ENCODE measurements at regions not wholly inside any gene's neighbourhood (a gene's known extent, or its start where the extent isn't known, plus 50 kb on each side); places are given as distances from the start of the nearest gene placed in this dataset.

DNA sequence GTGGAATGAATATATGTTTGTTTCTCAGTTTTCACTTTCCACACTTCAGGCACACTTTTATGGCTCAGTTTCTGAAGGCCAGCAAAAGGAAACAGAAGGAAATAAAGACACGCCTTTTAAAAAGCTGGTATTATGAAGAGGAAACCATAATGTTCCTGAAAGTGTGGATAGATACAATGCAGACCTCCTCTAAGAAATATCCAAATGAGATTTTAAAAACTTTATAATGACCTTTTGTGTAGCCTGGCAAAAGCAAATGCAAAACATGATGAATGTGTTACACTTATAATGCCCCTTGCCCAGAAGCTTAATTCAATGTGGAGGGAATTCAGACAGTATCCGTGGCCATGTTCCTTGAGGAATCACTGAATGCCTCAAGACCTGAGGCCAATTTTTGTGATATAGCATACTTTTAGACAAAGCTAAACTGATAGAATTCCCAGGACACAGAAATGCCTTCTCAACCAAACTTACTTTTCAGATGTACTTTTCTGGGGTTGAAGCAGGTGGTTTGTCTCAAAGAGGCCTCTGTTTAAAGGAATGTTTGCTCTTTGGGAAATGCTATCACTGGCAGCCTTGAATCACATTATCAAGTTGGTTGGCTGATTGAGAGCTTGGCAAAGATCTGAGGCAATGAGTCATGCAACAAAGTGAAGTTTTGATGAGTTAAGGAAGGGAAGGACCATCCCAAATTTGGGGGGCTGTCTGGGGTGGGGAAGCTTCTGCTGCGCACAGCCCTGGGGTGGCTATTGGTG is 77.1 kb upstream of the CACNA2D3 start:
- Histone ChIP-seq H3K4me1 (ENCODE audit: control insufficient read depth in 1 of 2, extremely low read depth in 1 of 2, insufficient read depth in 2 of 2, low read length in 2 of 2) (no peaks in the 10 kb centered on the region), H3K27ac (ENCODE audit: low read length) (no peak overlapping the region), H3K9me3 (no peaks in the 10 kb centered on the region), H3K36me3 (ENCODE audit: control insufficient read depth in 2 of 2, extremely low read depth in 1 of 2, insufficient read depth in 1 of 2, low read length in 1 of 2) (no peaks in the 10 kb centered on the region), H3K4me3 (ENCODE audit: control insufficient read depth in 1 of 2, extremely low read depth in 1 of 2, low read length in 1 of 2) (no peak overlapping the region), H3K27me3 (replicated peaks in 1 of 2; ENCODE audit: control insufficient read depth in 2 of 2, extremely low read depth in 1 of 2, insufficient read depth in 2 of 2, low read length in 1 of 2) (no peaks in the 10 kb centered on the region)
- POLR2A ChIA-PET = no interaction called here
- Mint-ChIP-seq H3K36me3 (no peaks in the 10 kb centered on the region), H3K9me3 (no peaks in the 10 kb centered on the region), H3K4me3 (no peak overlapping the region), H3K4me1 (no peaks in the 10 kb centered on the region), H3K27ac (no peak overlapping the region), H3K27me3 (peaks cover 3 to 20% of the 10 kb centered on the region in 2 donors)
- DNase-seq = no peak
- CTCF ChIA-PET = no interaction called here
- WGBS (ENCODE audit: insufficient coverage) = 80% methylated on average over 1 of the region's 3 CpGs
- no peak for ATAC-seq (replicated peaks in 1 of 4)

DNA sequence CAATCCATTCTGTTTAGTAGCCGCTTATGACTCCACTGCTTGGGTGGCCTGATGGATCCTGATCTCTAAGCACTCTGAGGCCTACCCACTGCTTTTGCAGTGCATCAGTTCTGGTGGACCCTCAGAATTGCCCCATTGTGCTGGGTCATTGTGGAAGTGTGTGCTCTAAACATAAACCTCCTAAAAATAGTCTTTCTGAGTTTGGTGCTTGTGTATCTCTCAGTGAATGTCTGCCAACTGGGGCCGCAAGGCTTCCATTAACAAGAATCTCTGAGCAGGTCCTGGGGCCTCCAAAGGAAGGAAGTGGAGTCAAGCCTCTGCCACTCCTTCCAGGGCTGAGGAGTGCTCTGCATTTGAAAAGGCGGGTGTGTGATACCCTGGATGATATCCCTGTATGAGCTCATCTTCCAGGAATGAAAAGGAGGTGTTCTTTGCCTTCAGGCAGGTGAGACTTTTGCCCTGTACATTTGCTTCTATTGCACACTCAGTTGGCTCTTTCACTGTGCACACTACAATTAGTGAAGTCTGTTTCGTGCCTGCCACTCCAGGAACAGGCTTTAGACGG is 80.0 kb upstream of the CACNA2D3 start:
- CTCF ChIA-PET = no interaction called here
- H3K27ac ChIP-seq (ENCODE audit: low read length) = no peak overlapping the region
- no peak overlapping the region for H3K4me3 ChIP-seq (ENCODE audit: control insufficient read depth in 1 of 2, extremely low read depth in 1 of 2, low read length in 1 of 2)
- no peaks in the 10 kb centered on the region for H3K27me3 ChIP-seq (replicated peaks in 1 of 2; ENCODE audit: control insufficient read depth in 2 of 2, extremely low read depth in 1 of 2, insufficient read depth in 2 of 2, low read length in 1 of 2)
- Mint-ChIP-seq H3K4me1 (no peaks in the 10 kb centered on the region), H3K36me3 (no peaks in the 10 kb centered on the region), H3K9me3 (no peaks in the 10 kb centered on the region), H3K4me3 (no peak overlapping the region), H3K27me3 (peaks cover 0 to 20% of the 10 kb centered on the region in 2 donors), H3K27ac (no peak overlapping the region)
- H3K9me3 ChIP-seq = no peaks in the 10 kb centered on the region
- DNase-seq (no peak), ATAC-seq (replicated peaks in 1 of 4) (no peak)
- POLR2A ChIA-PET = no interaction called here
- no peaks in the 10 kb centered on the region for H3K36me3 ChIP-seq (ENCODE audit: control insufficient read depth in 2 of 2, extremely low read depth in 1 of 2, insufficient read depth in 1 of 2, low read length in 1 of 2)
- H3K4me1 ChIP-seq (ENCODE audit: control insufficient read depth in 1 of 2, extremely low read depth in 1 of 2, insufficient read depth in 2 of 2, low read length in 2 of 2) = no peaks in the 10 kb centered on the region
- WGBS (ENCODE audit: insufficient coverage) = 70% methylated on average over 5 of the region's 5 CpGs

DNA sequence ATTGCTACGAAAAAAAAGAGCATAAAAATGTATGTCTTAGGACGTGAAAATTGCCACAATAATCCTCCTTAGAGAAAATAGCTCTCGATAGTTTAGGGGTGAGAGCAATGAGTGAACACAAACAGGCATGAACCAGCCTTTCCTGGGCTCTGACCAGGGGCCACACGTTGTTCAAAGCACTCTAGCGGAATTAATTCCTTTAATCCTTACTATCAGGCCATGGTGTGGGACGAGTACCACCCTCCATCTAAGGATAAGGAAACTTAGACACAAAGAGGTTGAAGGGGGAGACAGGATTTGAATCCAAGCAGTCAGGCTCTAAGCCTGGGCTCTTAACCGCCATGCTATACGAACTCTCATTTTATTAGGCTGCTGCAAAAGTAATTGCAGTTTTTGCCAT is 81.9 kb upstream of the CACNA2D3 start:
- H3K9me3 Mint-ChIP-seq = no peaks in the 10 kb centered on the region
- no peaks in the 10 kb centered on the region for H3K4me1 ChIP-seq (ENCODE audit: control insufficient read depth in 1 of 2, extremely low read depth in 1 of 2, insufficient read depth in 2 of 2, low read length in 2 of 2)
- POLR2A ChIA-PET = no interaction called here
- H3K27me3 Mint-ChIP-seq = peaks cover 0 to 15% of the 10 kb centered on the region in 2 donors
- no peak for ATAC-seq (replicated peaks in 1 of 4)
- no peaks in the 10 kb centered on the region for H3K4me1 Mint-ChIP-seq
- no CpG with 5 or more reads among the region's 8 CpGs for WGBS (ENCODE audit: insufficient coverage)
- no peaks in the 10 kb centered on the region for H3K9me3 ChIP-seq
- H3K36me3 ChIP-seq (ENCODE audit: control insufficient read depth in 2 of 2, extremely low read depth in 1 of 2, insufficient read depth in 1 of 2, low read length in 1 of 2) = no peaks in the 10 kb centered on the region
- H3K27me3 ChIP-seq (replicated peaks in 1 of 2; ENCODE audit: control insufficient read depth in 2 of 2, extremely low read depth in 1 of 2, insufficient read depth in 2 of 2, low read length in 1 of 2) = no peaks in the 10 kb centered on the region
- no peak overlapping the region for H3K27ac Mint-ChIP-seq
- no peak overlapping the region for H3K27ac ChIP-seq (ENCODE audit: low read length)
- CTCF ChIA-PET = no interaction called here
- no peak overlapping the region for H3K4me3 ChIP-seq (ENCODE audit: control insufficient read depth in 1 of 2, extremely low read depth in 1 of 2, low read length in 1 of 2)
- DNase-seq = no peak
- no peak overlapping the region for H3K4me3 Mint-ChIP-seq
- no peaks in the 10 kb centered on the region for H3K36me3 Mint-ChIP-seq

DNA sequence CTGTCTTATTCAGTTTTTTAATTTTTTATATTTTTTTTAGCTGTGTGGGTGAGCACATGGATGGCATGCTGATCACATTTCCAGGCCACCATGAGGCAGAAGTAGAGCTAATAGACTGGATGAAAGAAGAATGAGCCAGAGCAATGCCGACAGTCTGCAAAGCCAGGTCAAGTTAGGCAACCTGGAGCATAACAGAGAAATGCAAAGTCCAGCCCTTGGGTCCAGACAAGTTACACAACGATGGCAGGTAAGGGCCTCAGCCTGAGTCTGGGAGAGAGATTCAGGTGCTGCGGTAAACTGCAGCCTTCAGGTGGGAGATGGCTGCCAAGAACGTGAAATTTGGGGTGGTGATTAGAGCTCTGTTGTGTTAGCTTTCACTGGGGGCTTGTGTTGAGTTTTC is 84.0 kb upstream of the CACNA2D3 start:
- DNase-seq = no peak
- no peaks in the 10 kb centered on the region for H3K4me1 Mint-ChIP-seq
- Histone ChIP-seq H3K4me1 (ENCODE audit: control insufficient read depth in 1 of 2, extremely low read depth in 1 of 2, insufficient read depth in 2 of 2, low read length in 2 of 2) (no peaks in the 10 kb centered on the region), H3K9me3 (no peaks in the 10 kb centered on the region), H3K36me3 (ENCODE audit: control insufficient read depth in 2 of 2, extremely low read depth in 1 of 2, insufficient read depth in 1 of 2, low read length in 1 of 2) (no peaks in the 10 kb centered on the region), H3K27me3 (replicated peaks in 1 of 2; ENCODE audit: control insufficient read depth in 2 of 2, extremely low read depth in 1 of 2, insufficient read depth in 2 of 2, low read length in 1 of 2) (peaks cover 0 to 4% of the 10 kb centered on the region in 2 experiments), H3K4me3 (ENCODE audit: control insufficient read depth in 1 of 2, extremely low read depth in 1 of 2, low read length in 1 of 2) (no peak overlapping the region), H3K27ac (ENCODE audit: low read length) (no peak overlapping the region)
- ChIA-PET CTCF (no interaction called here), POLR2A (no interaction called here)
- H3K27me3 Mint-ChIP-seq = peaks cover 0 to 12% of the 10 kb centered on the region in 2 donors
- no peak overlapping the region for H3K4me3 Mint-ChIP-seq
- ATAC-seq (replicated peaks in 1 of 4) = no peak
- no peak overlapping the region for H3K27ac Mint-ChIP-seq
- 69% methylated on average over 3 of the region's 4 CpGs for WGBS (ENCODE audit: insufficient coverage)
- no peaks in the 10 kb centered on the region for H3K9me3 Mint-ChIP-seq
- H3K36me3 Mint-ChIP-seq = no peaks in the 10 kb centered on the region

DNA sequence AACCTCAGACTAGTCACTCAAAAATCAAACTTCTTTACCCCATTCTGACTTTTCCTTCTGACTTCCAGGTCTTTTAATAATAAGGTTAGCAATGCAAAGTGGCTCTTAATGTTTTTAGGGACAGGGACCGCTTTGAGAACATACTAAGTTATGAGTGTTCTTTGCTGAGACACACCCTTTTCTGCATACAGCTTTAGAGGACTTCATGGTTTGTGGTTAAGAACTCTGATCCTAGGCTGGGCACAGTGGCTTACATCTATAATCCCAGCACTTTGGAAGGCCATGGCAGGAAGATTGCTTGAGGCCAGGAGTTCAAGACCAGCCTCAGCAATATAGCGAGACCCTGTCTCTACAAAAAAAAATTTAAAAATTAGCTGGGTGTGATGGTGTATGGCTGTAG is 85.8 kb upstream of the CACNA2D3 start:
- POLR2A ChIA-PET = no interaction called here
- H3K4me3 Mint-ChIP-seq = no peak overlapping the region
- no peak for ATAC-seq (replicated peaks in 1 of 4)

DNA sequence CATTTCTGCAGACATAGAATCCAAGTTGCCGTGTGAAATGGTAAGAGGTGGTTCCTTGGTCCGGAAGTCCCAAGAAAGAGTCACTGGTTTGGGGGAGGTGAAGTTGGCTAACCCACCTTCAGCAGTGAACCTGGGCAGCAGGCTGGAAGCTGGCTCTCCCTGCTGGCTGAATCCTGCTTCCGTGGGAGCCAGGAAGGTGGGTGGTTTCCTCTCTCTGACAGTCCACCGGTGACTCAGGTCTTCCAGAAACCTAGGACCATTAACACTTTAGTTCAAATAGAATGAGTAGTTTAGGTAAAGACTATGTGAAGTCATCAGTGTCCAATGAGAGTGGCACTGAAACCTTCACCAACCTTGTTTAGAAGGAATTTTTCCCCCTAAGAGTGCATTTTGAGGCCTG is 87.4 kb upstream of the CACNA2D3 start:
- Mint-ChIP-seq H3K27me3 (peaks cover 0 to 5% of the 10 kb centered on the region in 2 donors), H3K27ac (no peak overlapping the region), H3K4me1 (no peaks in the 10 kb centered on the region), H3K36me3 (no peaks in the 10 kb centered on the region), H3K4me3 (no peak overlapping the region), H3K9me3 (no peaks in the 10 kb centered on the region)
- Histone ChIP-seq H3K4me1 (ENCODE audit: control insufficient read depth in 1 of 2, extremely low read depth in 1 of 2, insufficient read depth in 2 of 2, low read length in 2 of 2) (no peaks in the 10 kb centered on the region), H3K27me3 (replicated peaks in 1 of 2; ENCODE audit: control insufficient read depth in 2 of 2, extremely low read depth in 1 of 2, insufficient read depth in 2 of 2, low read length in 1 of 2) (peaks cover 0 to 7% of the 10 kb centered on the region in 2 experiments), H3K9me3 (no peaks in the 10 kb centered on the region), H3K36me3 (ENCODE audit: control insufficient read depth in 2 of 2, extremely low read depth in 1 of 2, insufficient read depth in 1 of 2, low read length in 1 of 2) (no peaks in the 10 kb centered on the region), H3K4me3 (ENCODE audit: control insufficient read depth in 1 of 2, extremely low read depth in 1 of 2, low read length in 1 of 2) (no peak overlapping the region), H3K27ac (ENCODE audit: low read length) (no peak overlapping the region)
- CTCF ChIA-PET = no interaction called here
- DNase-seq (no peak), ATAC-seq (replicated peaks in 1 of 4) (no peak)
- POLR2A ChIA-PET = no interaction called here
- 80% methylated on average over 1 of the region's 4 CpGs for WGBS (ENCODE audit: insufficient coverage)

More for the DNA sequence above, 85.8 kb upstream of the CACNA2D3 start:
- H3K4me3 ChIP-seq (ENCODE audit: control insufficient read depth in 1 of 2, extremely low read depth in 1 of 2, low read length in 1 of 2) = no peak overlapping the region
- peaks cover 0 to 7% of the 10 kb centered on the region in 2 experiments for H3K27me3 ChIP-seq (replicated peaks in 1 of 2; ENCODE audit: control insufficient read depth in 2 of 2, extremely low read depth in 1 of 2, insufficient read depth in 2 of 2, low read length in 1 of 2)
- CTCF ChIA-PET = no interaction called here
- no peak overlapping the region for H3K27ac ChIP-seq (ENCODE audit: low read length)
- H3K36me3 ChIP-seq (ENCODE audit: control insufficient read depth in 2 of 2, extremely low read depth in 1 of 2, insufficient read depth in 1 of 2, low read length in 1 of 2) = no peaks in the 10 kb centered on the region
- H3K4me1 Mint-ChIP-seq = no peaks in the 10 kb centered on the region
- no CpG with 5 or more reads among the region's 2 CpGs for WGBS (ENCODE audit: insufficient coverage)
- no peaks in the 10 kb centered on the region for H3K36me3 Mint-ChIP-seq
- no peak overlapping the region for H3K27ac Mint-ChIP-seq
- no peaks in the 10 kb centered on the region for H3K9me3 ChIP-seq
- DNase-seq = no peak
- no peaks in the 10 kb centered on the region for H3K4me1 ChIP-seq (ENCODE audit: control insufficient read depth in 1 of 2, extremely low read depth in 1 of 2, insufficient read depth in 2 of 2, low read length in 2 of 2)
- peaks cover 0 to 5% of the 10 kb centered on the region in 2 donors for H3K27me3 Mint-ChIP-seq
- no peaks in the 10 kb centered on the region for H3K9me3 Mint-ChIP-seq

Measured in T-cell (primary cell).